ENCODE measurements at regions not wholly inside any gene's neighbourhood (a gene's known extent, or its start where the extent isn't known, plus 50 kb on each side); places are given as distances from the start of the nearest gene placed in this dataset.
"Not testable (repeated sequence)": the region's sequence is repeated elsewhere in the genome, so short reads cannot be mapped to it uniquely, and the experiment has no call there.

DNA sequence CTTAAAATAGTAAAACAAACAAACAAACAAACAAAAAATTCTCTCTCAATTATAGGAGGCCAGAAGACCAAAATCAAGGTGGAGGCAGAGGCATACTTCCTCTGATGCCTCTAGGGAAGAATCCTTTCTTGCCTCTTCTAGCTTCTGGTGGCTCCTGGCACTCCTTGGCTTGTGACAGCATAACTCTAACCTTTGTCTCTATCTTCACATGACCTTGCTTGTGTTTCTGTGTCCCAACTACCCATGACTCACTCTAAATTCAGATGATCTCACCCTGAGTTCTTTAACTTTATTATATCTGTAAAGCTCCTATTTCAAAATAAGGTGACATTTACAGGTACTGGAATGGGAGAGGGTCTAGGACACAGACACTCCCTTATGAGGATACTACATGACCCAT lies 88.3 kb upstream of the ANTXRL start:
- Histone ChIP-seq H3K4me1 (ENCODE audit: insufficient read depth, low read length) (no peaks in the 10 kb centered on the region), H3K9me3 (ENCODE audit: control insufficient read depth in 1 of 2, low read length in 2 of 2) (no peaks in the 10 kb centered on the region), H3K27me3 (ENCODE audit: insufficient read depth, low read length) (no peaks in the 10 kb centered on the region), H3K4me3 (ENCODE audit: low read length in 2 of 2) (no peak overlapping the region), H3K27ac (ENCODE audit: low read depth, low read length) (no peak overlapping the region), H3K36me3 (ENCODE audit: insufficient read depth, low read length) (no peaks in the 10 kb centered on the region)
- Mint-ChIP-seq H3K4me3 (no peak overlapping the region), H3K9me3 (peaks cover 0 to 3% (median 0%) of the 10 kb centered on the region in 8 donors), H3K27me3 (no peaks in the 10 kb centered on the region), H3K36me3 (peaks cover 9 to 24% of the 10 kb centered on the region in 2 donors), H3K27ac (no peak overlapping the region), H3K4me1 (peaks cover 0 to 6% (median 5%) of the 10 kb centered on the region in 4 donors)
- intact Hi-C loops (cut with micrococcal nuclease) = no loop called here
- ChIA-PET POLR2A (ENCODE audit: partially characterized antibody) (no interaction called here), CTCF (ENCODE audit: partially characterized antibody) (no interaction called here)
- DNase-seq = no peak

GRCh38 chr10:46202405-46202804 lies 84.4 kb upstream of the ANTXRL start:
- Mint-ChIP-seq H3K4me1 (peaks cover 0 to 15% (median 5%) of the 10 kb centered on the region in 4 donors), H3K36me3 (peaks cover 11 to 17% of the 10 kb centered on the region in 2 donors), H3K27ac (peak overlapping the region in 1 of 7 donors; percentile 17)
- H3K27ac ChIP-seq (ENCODE audit: low read depth, low read length); POLR2A ChIA-PET (ENCODE audit: partially characterized antibody); intact Hi-C loops (cut with micrococcal nuclease); H3K36me3 ChIP-seq (ENCODE audit: insufficient read depth, low read length); DNase-seq; H3K9me3 Mint-ChIP-seq; H3K4me1 ChIP-seq (ENCODE audit: insufficient read depth, low read length); H3K4me3 Mint-ChIP-seq; H3K4me3 ChIP-seq (ENCODE audit: low read length in 2 of 2); H3K9me3 ChIP-seq (ENCODE audit: control insufficient read depth in 1 of 2, low read length in 2 of 2); H3K27me3 Mint-ChIP-seq; H3K27me3 ChIP-seq (ENCODE audit: insufficient read depth, low read length): not testable (repeated sequence)
- CTCF ChIA-PET (ENCODE audit: partially characterized antibody) = interaction anchor here (0.6 kb wide), 1 partner anchor 205 kb away, joined by 3 read pairs; no protein-coding TSS in a partner anchor

GRCh38 chr10:46204482-46205102 lies 82.2 kb upstream of the ANTXRL start:
- H3K4me1 Mint-ChIP-seq = peaks cover 0 to 15% (median 5%) of the 10 kb centered on the region in 4 donors
- CTCF ChIA-PET (ENCODE audit: partially characterized antibody); POLR2A ChIA-PET (ENCODE audit: partially characterized antibody); H3K27me3 ChIP-seq (ENCODE audit: insufficient read depth, low read length); H3K9me3 Mint-ChIP-seq; intact Hi-C loops (cut with micrococcal nuclease); H3K4me3 Mint-ChIP-seq; H3K27ac ChIP-seq (ENCODE audit: low read depth, low read length); H3K36me3 ChIP-seq (ENCODE audit: insufficient read depth, low read length); H3K27me3 Mint-ChIP-seq; H3K27ac Mint-ChIP-seq; DNase-seq; H3K4me1 ChIP-seq (ENCODE audit: insufficient read depth, low read length); H3K9me3 ChIP-seq (ENCODE audit: control insufficient read depth in 1 of 2, low read length in 2 of 2); H3K4me3 ChIP-seq (ENCODE audit: low read length in 2 of 2): not testable (repeated sequence)
- peaks cover 9 to 17% of the 10 kb centered on the region in 2 donors for H3K36me3 Mint-ChIP-seq

DNA sequence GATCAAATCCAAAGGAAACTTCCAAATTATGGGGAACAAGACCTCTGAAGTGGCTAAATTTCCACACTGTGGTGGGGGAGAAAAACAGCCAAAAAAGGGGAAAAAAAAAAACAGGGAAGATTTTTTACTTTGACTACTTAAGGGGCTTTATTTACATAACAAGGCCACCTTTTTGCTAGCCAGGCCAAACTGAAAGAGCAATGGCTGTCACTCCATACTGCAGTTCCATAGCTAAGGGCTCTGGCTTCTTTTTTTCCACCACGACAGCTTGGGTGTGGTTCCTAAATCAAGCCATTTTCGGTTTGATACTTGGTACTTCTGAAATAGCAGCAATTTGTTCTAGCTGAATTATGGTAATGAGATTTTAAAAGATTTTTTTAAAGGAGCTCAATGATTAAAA lies 76.4 kb upstream of the ANTXRL start:
- DNase-seq; H3K4me3 Mint-ChIP-seq; H3K27ac Mint-ChIP-seq; H3K9me3 ChIP-seq (ENCODE audit: control insufficient read depth in 1 of 2, low read length in 2 of 2); H3K4me1 Mint-ChIP-seq; H3K4me3 ChIP-seq (ENCODE audit: low read length in 2 of 2); POLR2A ChIA-PET (ENCODE audit: partially characterized antibody); H3K4me1 ChIP-seq (ENCODE audit: insufficient read depth, low read length); H3K36me3 Mint-ChIP-seq; CTCF ChIA-PET (ENCODE audit: partially characterized antibody); H3K27me3 Mint-ChIP-seq; H3K27ac ChIP-seq (ENCODE audit: low read depth, low read length); intact Hi-C loops (cut with micrococcal nuclease); H3K9me3 Mint-ChIP-seq; H3K36me3 ChIP-seq (ENCODE audit: insufficient read depth, low read length); H3K27me3 ChIP-seq (ENCODE audit: insufficient read depth, low read length): not testable (repeated sequence)

DNA sequence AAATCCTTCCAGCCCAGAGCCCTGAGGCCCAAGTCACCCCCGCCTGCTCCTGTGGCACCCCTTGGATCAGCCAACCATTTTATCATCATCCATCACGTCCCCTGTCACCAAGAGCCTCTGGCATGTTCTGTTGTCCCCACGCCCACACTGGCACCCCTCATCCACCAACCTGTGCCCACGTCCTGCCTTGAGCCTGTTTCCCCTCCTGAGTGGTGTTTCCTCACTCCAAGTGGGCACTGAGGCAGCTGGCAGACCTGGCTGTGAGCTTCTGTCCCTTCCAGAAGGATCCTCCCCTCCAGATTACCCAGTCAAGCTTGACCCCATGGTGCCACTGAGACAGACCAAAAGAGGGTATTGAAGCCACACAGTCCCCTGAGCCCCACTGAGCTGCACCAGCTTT lies 71.4 kb upstream of the ANTXRL start:
- no peak for DNase-seq
- no peaks in the 10 kb centered on the region for H3K4me1 ChIP-seq (ENCODE audit: insufficient read depth, low read length)
- no peak overlapping the region for H3K27ac ChIP-seq (ENCODE audit: low read depth, low read length)
- no peaks in the 10 kb centered on the region for H3K27me3 Mint-ChIP-seq
- no peak overlapping the region for H3K4me3 ChIP-seq (ENCODE audit: low read length in 2 of 2)
- no peak overlapping the region for H3K4me3 Mint-ChIP-seq
- H3K4me1 Mint-ChIP-seq = peaks cover 0 to 14% (median 6%) of the 10 kb centered on the region in 4 donors
- no peaks in the 10 kb centered on the region for H3K9me3 ChIP-seq (ENCODE audit: control insufficient read depth in 1 of 2, low read length in 2 of 2)
- intact Hi-C loops (cut with micrococcal nuclease) = no loop called here
- peak overlapping the region in 1 of 7 donors; percentile 63 for H3K27ac Mint-ChIP-seq
- H3K36me3 ChIP-seq (ENCODE audit: insufficient read depth, low read length) = peaks cover 18% of the 10 kb centered on the region
- POLR2A ChIA-PET (ENCODE audit: partially characterized antibody) = no interaction called here
- peaks cover 34 to 38% of the 10 kb centered on the region in 2 donors for H3K36me3 Mint-ChIP-seq
- no peaks in the 10 kb centered on the region for H3K9me3 Mint-ChIP-seq
- CTCF ChIA-PET (ENCODE audit: partially characterized antibody) = no interaction called here
- H3K27me3 ChIP-seq (ENCODE audit: insufficient read depth, low read length) = no peaks in the 10 kb centered on the region

DNA sequence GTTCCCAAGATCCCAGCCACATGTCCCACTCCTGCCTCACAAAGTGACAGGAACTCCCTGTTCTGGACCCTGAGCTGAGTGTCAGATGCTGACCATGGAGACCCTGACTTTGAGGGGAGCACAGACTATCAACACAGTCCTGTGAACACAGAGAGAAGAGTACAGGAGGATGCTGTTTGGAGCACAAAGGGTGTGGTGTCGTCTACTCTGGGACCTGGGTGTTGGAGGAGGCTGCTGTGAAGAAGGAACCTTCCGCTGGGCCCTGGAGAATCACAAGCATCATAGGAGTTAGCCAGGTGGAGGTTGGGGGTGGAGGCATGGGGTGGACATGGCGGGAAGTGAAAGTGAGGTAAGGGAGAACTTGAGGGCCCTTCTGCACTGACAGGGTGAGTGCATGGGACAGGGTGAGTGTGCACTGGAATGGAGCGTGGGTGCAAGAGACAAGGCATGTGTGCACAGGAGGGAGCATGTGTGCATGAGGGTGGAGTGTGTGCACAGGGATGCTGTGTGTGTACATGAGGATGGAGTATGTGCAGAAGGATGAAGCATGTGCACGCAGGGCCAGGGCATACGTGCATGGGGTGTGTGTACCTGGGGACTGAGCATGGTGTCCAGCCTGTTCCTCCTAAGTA lies 70.7 kb upstream of the ANTXRL start:
- Mint-ChIP-seq H3K27me3 (no peaks in the 10 kb centered on the region), H3K36me3 (peaks cover 36 to 40% of the 10 kb centered on the region in 2 donors), H3K4me3 (no peak overlapping the region), H3K27ac (peak overlapping the region in 4 of 7 donors; percentile 22 to 80 (median 42)), H3K9me3 (no peaks in the 10 kb centered on the region), H3K4me1 (peaks cover 0 to 14% (median 6%) of the 10 kb centered on the region in 4 donors)
- intact Hi-C loops (cut with micrococcal nuclease) = no loop called here
- POLR2A ChIA-PET (ENCODE audit: partially characterized antibody) = no interaction called here
- Histone ChIP-seq H3K27me3 (ENCODE audit: insufficient read depth, low read length) (no peaks in the 10 kb centered on the region), H3K36me3 (ENCODE audit: insufficient read depth, low read length) (peaks cover 18% of the 10 kb centered on the region), H3K4me1 (ENCODE audit: insufficient read depth, low read length) (no peaks in the 10 kb centered on the region), H3K4me3 (ENCODE audit: low read length in 2 of 2) (no peak overlapping the region), H3K27ac (ENCODE audit: low read depth, low read length) (no peak overlapping the region), H3K9me3 (ENCODE audit: control insufficient read depth in 1 of 2, low read length in 2 of 2) (no peaks in the 10 kb centered on the region)
- DNase-seq = no peak
- CTCF ChIA-PET (ENCODE audit: partially characterized antibody) = no interaction called here

GRCh38 chr10:46216836-46217751 lies 69.7 kb upstream of the ANTXRL start:
- peaks cover 36 to 47% of the 10 kb centered on the region in 2 donors for H3K36me3 Mint-ChIP-seq
- peaks cover 0 to 16% (median 6%) of the 10 kb centered on the region in 4 donors for H3K4me1 Mint-ChIP-seq
- no peaks in the 10 kb centered on the region for H3K9me3 ChIP-seq (ENCODE audit: control insufficient read depth in 1 of 2, low read length in 2 of 2)
- H3K9me3 Mint-ChIP-seq = no peaks in the 10 kb centered on the region
- H3K27ac Mint-ChIP-seq = peak overlapping the region in 5 of 7 donors; percentile 22 to 80 (median 49)
- no peaks in the 10 kb centered on the region for H3K27me3 Mint-ChIP-seq
- ChIA-PET CTCF (ENCODE audit: partially characterized antibody) (no interaction called here), POLR2A (ENCODE audit: partially characterized antibody) (no interaction called here)
- H3K4me3 Mint-ChIP-seq = no peak overlapping the region
- intact Hi-C loops (cut with micrococcal nuclease) = no loop called here
- no peak overlapping the region for H3K27ac ChIP-seq (ENCODE audit: low read depth, low read length)
- H3K27me3 ChIP-seq (ENCODE audit: insufficient read depth, low read length) = no peaks in the 10 kb centered on the region
- no peaks in the 10 kb centered on the region for H3K4me1 ChIP-seq (ENCODE audit: insufficient read depth, low read length)
- H3K4me3 ChIP-seq (ENCODE audit: low read length in 2 of 2) = no peak overlapping the region
- DNase-seq = no peak
- peaks cover 18% of the 10 kb centered on the region for H3K36me3 ChIP-seq (ENCODE audit: insufficient read depth, low read length)

Measured in CD4-positive, alpha-beta memory T cell (primary cell).